Loucy (cell line): ENCODE measurements at regions not wholly inside any gene's neighbourhood (a gene's known extent, or its start where the extent isn't known, plus 50 kb on each side); places are given as distances from the start of the nearest gene placed in this dataset.

ENCODE experiments used
- H2AFZ ChIP-seq: fragments of 200-600 bp; sonication (generic); 2 replicates; pipeline ENCODE4 v1.6.0; 2016; ENCODE audit warnings: antibody characterized with exemption, mild to moderate bottlenecking, low read length, moderate library complexity
- H3F3A ChIP-seq: fragments of 200-600 bp; 2 replicates; pipeline ENCODE4 v1.6.0; 2016; ENCODE audit warnings: antibody characterized with exemption, low read depth, mild to moderate bottlenecking
- H3K27me3 ChIP-seq: fragments of 200-600 bp; sonication (generic); 2 replicates; pipeline ENCODE4 v1.6.1; 2014; ENCODE audit warnings: low read length, mild to moderate bottlenecking; ENCODE audit not compliant: insufficient read depth, poor library complexity, severe bottlenecking
- H3K36me3 ChIP-seq: fragments of 200-600 bp; sonication (generic); 2 replicates; pipeline ENCODE4 v1.6.1; 2016; ENCODE audit warnings: low read length; ENCODE audit not compliant: insufficient read depth
- H3K4me1 ChIP-seq: fragments of 200-600 bp; sonication (generic); 2 replicates; pipeline ENCODE4 v1.5.1; 2014; ENCODE audit warnings: low read length, mild to moderate bottlenecking; ENCODE audit not compliant: insufficient read depth, poor library complexity, severe bottlenecking
- H3K4me2 ChIP-seq: fragments of 200-600 bp; sonication (generic); 2 replicates; pipeline ENCODE4 v1.6.0; 2014; ENCODE audit warnings: antibody characterized with exemption, low read length, low read depth, mild to moderate bottlenecking; ENCODE audit not compliant: poor library complexity, severe bottlenecking
- H3K4me3 ChIP-seq: fragments of 200-600 bp; sonication (generic); 2 replicates; pipeline ENCODE4 v1.5.1; 2014; ENCODE audit warnings: low read length, mild to moderate bottlenecking, mixed read lengths; ENCODE audit not compliant: poor library complexity, severe bottlenecking
- H3K79me2 ChIP-seq: fragments of 200-600 bp; sonication (generic); 2 replicates; pipeline ENCODE4 v1.6.1; 2014; ENCODE audit warnings: low read length; ENCODE audit not compliant: insufficient read depth
- H3K9ac ChIP-seq: fragments of 200-600 bp; sonication (generic); 2 replicates; pipeline ENCODE4 v1.6.0; 2014; ENCODE audit warnings: mild to moderate bottlenecking, low read depth, low read length, moderate library complexity; ENCODE audit not compliant: poor library complexity, severe bottlenecking
- H3K9me2 ChIP-seq: fragments of 200-600 bp; sonication (generic); replicated peaks from 2 replicates; pipeline ENCODE4 v1.6.1; 2016; ENCODE audit warnings: low read depth, low read length, mixed read lengths
- H3K9me3 ChIP-seq: fragments of 200-600 bp; sonication (generic); 2 replicates; pipeline ENCODE4 v1.6.1; 2014; ENCODE audit warnings: mild to moderate bottlenecking, antibody characterized with exemption, low read length, low read depth; ENCODE audit not compliant: insufficient read depth
- H4K20me1 ChIP-seq: fragments of 200-600 bp; sonication (generic); 2 replicates; pipeline ENCODE4 v1.6.0; 2014; ENCODE audit warnings: antibody characterized with exemption, low read length, mild to moderate bottlenecking; ENCODE audit not compliant: insufficient read depth, poor library complexity, severe bottlenecking
- EZH2phosphoT487 ChIP-seq: fragments of 200-600 bp; IDR thresholded peaks from 2 replicates; pipeline ENCODE4 v1.6.1; 2018; ENCODE audit warnings: antibody characterized with exemption, mild to moderate bottlenecking, moderate library complexity, borderline replicate concordance
- TF ChIP-seq, protein P1 (sequence below): fragments of 200-600 bp; sonication (generic); conservative IDR thresholded peaks from 2 replicates; pipeline ENCODE4 v1.5.1; 2014; ENCODE audit warnings: mild to moderate bottlenecking, antibody characterized with exemption, low read length

DNA sequence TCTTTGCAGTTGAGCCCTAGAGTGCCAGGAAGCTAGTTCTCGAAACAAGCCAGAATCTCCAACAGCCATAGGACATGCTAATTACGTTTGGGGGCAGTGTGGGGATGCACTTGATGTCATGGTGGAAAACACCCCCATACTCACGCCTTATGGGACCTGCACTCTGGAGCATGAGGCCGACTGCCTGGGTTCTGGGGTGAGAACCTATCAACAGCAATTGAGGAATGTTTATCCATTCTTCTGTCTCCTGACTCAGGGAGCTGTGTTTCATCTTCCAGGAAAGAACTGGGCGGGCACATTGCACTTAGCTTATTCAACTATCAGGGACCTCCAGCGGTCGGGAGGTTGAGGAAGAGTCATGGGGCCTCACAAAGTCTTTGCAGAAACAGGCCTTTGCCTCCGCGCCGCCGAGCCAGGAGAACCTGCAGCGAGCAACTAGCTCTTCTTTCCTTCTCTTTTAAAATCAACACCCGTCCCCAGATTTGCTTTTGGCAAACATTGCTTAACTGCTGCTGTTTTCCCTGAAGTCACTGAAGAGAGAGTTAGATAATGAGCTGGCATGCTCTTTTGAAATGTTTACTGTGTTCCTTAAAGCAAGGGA is 226.1 kb upstream of the DIO3 start:
- no peaks in the 10 kb centered on the region for H3F3A ChIP-seq
- H3K4me3 ChIP-seq: no peak overlapping the region
- no peaks in the 10 kb centered on the region for H4K20me1 ChIP-seq
- H3K4me2 ChIP-seq: no peak overlapping the region
- H3K4me1 ChIP-seq: no peaks in the 10 kb centered on the region
- H3K27me3 ChIP-seq: no peaks in the 10 kb centered on the region
- H2AFZ ChIP-seq: no peak overlapping the region
- H3K9me3 ChIP-seq: no peaks in the 10 kb centered on the region; the same call in 1 of the 2 replicates
- H3K9me2 ChIP-seq: no peaks in the 10 kb centered on the region
- no peak for TF ChIP-seq EZH2phosphoT487
- TF ChIP-seq, protein P1, sequence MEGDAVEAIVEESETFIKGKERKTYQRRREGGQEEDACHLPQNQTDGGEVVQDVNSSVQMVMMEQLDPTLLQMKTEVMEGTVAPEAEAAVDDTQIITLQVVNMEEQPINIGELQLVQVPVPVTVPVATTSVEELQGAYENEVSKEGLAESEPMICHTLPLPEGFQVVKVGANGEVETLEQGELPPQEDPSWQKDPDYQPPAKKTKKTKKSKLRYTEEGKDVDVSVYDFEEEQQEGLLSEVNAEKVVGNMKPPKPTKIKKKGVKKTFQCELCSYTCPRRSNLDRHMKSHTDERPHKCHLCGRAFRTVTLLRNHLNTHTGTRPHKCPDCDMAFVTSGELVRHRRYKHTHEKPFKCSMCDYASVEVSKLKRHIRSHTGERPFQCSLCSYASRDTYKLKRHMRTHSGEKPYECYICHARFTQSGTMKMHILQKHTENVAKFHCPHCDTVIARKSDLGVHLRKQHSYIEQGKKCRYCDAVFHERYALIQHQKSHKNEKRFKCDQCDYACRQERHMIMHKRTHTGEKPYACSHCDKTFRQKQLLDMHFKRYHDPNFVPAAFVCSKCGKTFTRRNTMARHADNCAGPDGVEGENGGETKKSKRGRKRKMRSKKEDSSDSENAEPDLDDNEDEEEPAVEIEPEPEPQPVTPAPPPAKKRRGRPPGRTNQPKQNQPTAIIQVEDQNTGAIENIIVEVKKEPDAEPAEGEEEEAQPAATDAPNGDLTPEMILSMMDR: no peak
- no peak overlapping the region for H3K9ac ChIP-seq
- no peaks in the 10 kb centered on the region for H3K36me3 ChIP-seq
- H3K79me2 ChIP-seq: no peaks in the 10 kb centered on the region

DNA sequence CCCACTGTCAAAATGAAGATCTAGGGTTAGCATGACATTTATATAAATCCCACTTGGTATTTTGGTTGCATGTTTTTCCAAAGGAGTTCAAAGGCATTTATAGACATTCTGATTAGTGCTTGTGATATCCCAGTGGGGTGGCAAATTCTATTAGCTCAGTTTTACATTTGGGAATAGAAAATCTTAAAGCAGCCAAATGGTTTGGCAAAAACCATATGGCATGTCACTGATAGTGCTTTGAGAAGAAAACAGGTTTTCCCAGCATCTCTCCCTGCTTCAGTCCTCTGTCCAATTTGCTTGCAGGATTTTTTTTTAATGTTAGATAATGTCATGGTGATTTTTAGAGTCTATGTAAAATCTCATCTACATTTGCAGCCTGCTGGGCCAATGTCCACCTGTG is 225.1 kb upstream of the DIO3 start:
- Histone ChIP-seq H2AFZ (no peak overlapping the region), H3F3A (no peaks in the 10 kb centered on the region), H3K4me3 (no peak overlapping the region), H3K4me2 (no peak overlapping the region), H3K9me2 (no peaks in the 10 kb centered on the region), H3K27me3 (no peaks in the 10 kb centered on the region), H3K36me3 (no peaks in the 10 kb centered on the region), H3K79me2 (no peaks in the 10 kb centered on the region), H4K20me1 (no peaks in the 10 kb centered on the region), H3K9ac (no peak overlapping the region), H3K9me3 (no peaks in the 10 kb centered on the region; the same call in 1 of the 2 replicates), H3K4me1 (no peaks in the 10 kb centered on the region)
- TF ChIP-seq, protein P1: no peak
- TF ChIP-seq EZH2phosphoT487: no peak

DNA sequence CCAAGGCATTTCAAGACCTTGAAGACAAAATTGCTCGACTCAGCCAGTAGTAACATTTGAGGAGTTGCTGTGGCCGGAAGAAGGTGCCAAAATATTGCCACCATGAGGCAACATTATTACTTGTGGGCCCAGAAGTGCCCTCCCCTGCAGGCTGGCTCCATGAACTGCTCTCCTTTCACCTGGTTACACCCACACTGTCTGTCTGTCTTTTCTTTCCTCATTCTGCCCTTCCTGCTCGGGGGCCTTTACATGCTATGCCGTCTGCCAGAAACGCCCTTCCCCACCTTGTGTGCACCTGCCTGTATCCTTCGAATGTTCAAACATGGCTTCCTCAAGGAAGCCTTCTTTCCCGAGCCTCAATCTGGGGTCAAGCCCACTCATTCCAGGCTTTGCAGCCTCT is 224.2 kb upstream of the DIO3 start:
- no peaks in the 10 kb centered on the region for H4K20me1 ChIP-seq
- H3K9ac ChIP-seq: no peak overlapping the region
- H2AFZ ChIP-seq: no peak overlapping the region
- H3K79me2 ChIP-seq: no peaks in the 10 kb centered on the region
- H3K4me2 ChIP-seq: no peak overlapping the region
- no peaks in the 10 kb centered on the region for H3F3A ChIP-seq
- no peaks in the 10 kb centered on the region for H3K27me3 ChIP-seq
- no peaks in the 10 kb centered on the region for H3K4me1 ChIP-seq
- H3K4me3 ChIP-seq: no peak overlapping the region
- TF ChIP-seq EZH2phosphoT487: no peak
- TF ChIP-seq, protein P1: no peak
- no peaks in the 10 kb centered on the region for H3K9me2 ChIP-seq
- no peaks in the 10 kb centered on the region for H3K9me3 ChIP-seq
- no peaks in the 10 kb centered on the region for H3K36me3 ChIP-seq
